Keratinocyte (primary cell): ENCODE measurements at regions not wholly inside any gene's neighbourhood (a gene's known extent, or its start where the extent isn't known, plus 50 kb on each side); places are given as distances from the start of the nearest gene placed in this dataset.

Experiments
- EZH2 ChIP-seq: IDR thresholded peaks from one replicate; pipeline ENCODE4 v1.6.1; 2012; ENCODE audit warnings: inconsistent platforms, mild to moderate bottlenecking, low read length, moderate library complexity
- TF ChIP-seq, protein P1 (sequence below), 3 experiments: IDR thresholded peaks in 1 of 3; conservative IDR thresholded peaks in 1 of 3; optimal IDR thresholded peaks in 1 of 3; 2 replicates in 2 of 3; 3 replicates in 1 of 3; pipeline versions ENCODE3 to v1.5.1; 2011; ENCODE audit warnings: low read length in 3 of 3, mild to moderate bottlenecking in 3 of 3, moderate library complexity in 2 of 3, control low read depth in 1 of 3, inconsistent platforms in 1 of 3; ENCODE audit not compliant: insufficient read depth in 2 of 3; ENCODE audit errors: extremely low read depth in 1 of 3

DNA sequence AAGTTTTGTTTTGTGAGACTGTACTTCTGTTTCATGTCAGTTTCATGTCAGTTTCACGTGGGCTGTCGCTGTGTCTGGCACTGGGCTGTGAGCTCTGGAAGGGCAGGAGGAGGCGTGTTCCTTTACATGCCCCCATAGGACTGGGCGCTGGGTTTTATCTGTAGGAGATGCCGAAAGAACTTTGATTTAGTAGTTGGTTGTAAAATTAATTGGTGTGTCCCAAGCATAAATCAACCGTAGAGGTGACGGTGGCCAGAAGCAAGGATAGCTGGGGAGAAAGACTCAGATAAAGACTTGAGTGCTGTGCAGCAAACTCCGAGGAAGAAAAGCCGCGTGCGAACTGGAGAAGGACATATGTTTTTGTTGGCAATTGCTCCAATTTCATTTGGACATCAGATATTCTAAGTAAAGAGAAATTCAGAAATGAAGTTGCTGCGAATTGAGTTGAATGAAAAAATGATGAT is 182.5 kb downstream of the VRK1 start:
- TF ChIP-seq, protein P1, sequence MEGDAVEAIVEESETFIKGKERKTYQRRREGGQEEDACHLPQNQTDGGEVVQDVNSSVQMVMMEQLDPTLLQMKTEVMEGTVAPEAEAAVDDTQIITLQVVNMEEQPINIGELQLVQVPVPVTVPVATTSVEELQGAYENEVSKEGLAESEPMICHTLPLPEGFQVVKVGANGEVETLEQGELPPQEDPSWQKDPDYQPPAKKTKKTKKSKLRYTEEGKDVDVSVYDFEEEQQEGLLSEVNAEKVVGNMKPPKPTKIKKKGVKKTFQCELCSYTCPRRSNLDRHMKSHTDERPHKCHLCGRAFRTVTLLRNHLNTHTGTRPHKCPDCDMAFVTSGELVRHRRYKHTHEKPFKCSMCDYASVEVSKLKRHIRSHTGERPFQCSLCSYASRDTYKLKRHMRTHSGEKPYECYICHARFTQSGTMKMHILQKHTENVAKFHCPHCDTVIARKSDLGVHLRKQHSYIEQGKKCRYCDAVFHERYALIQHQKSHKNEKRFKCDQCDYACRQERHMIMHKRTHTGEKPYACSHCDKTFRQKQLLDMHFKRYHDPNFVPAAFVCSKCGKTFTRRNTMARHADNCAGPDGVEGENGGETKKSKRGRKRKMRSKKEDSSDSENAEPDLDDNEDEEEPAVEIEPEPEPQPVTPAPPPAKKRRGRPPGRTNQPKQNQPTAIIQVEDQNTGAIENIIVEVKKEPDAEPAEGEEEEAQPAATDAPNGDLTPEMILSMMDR (optimal IDR thresholded peaks at IDR 0.05 in 1 of 3, IDR thresholded peaks at IDR 0.05 in 1 of 3, conservative IDR thresholded peaks at IDR 0.05 in 1 of 3; ENCODE audit: extremely low read depth in 1 of 3, insufficient read depth in 2 of 3, low read length in 3 of 3) = no peak
- no peak for TF ChIP-seq EZH2
